Hematopoietic multipotent progenitor cell treated with erythropoietin and hydrocortisone succinate and interleukin-3 and kit ligand, for 17 days (in vitro differentiated cells): ENCODE measurements at regions not wholly inside any gene's neighbourhood (a gene's known extent, or its start where the extent isn't known, plus 50 kb on each side); places are given as distances from the start of the nearest gene placed in this dataset.
"Not testable (repeated sequence)": the region's sequence is repeated elsewhere in the genome, so short reads cannot be mapped to it uniquely, and the experiment has no call there.

Experiments
- DNase-seq: peaks from one replicate; pipeline ENCODE4 v3.0.0-alpha.2; 2015; ENCODE audit warnings: low spot score

GRCh38 chr5:6273749-6274148 lies 104.6 kb downstream of the MED10 start:
- no peak for DNase-seq

GRCh38 chr5:6273090-6273735 lies 105.1 kb downstream of the MED10 start:
- no peak for DNase-seq

- no peak for DNase-seq
These were observed 108.4 kb downstream of the MED10 start for GRCh38 chr5:6269925-6270324.

- no peak for DNase-seq
These were observed 111.6 kb downstream of the MED10 start for GRCh38 chr5:6266671-6267197.

- no peak for DNase-seq
These were observed 114.0 kb downstream of the MED10 start for GRCh38 chr5:6264394-6264793.

GRCh38 chr5:6262651-6263363 lies 115.5 kb downstream of the MED10 start:
- no peak for DNase-seq

- DNase-seq: no peak
These were observed 116.7 kb downstream of the MED10 start for GRCh38 chr5:6261668-6262067.

- no peak for DNase-seq
These were observed 117.1 kb downstream of the MED10 start for GRCh38 chr5:6261256-6261655.

- DNase-seq: no peak
These were observed 117.5 kb downstream of the MED10 start for GRCh38 chr5:6260846-6261245.

GRCh38 chr5:6256901-6257300 lies 121.4 kb downstream of the MED10 start:
- no peak for DNase-seq

- DNase-seq: no peak
These were observed 122.4 kb downstream of the MED10 start for GRCh38 chr5:6255956-6256355.

- no peak for DNase-seq
These were observed 124.5 kb downstream of the MED10 start for GRCh38 chr5:6253846-6254245.

- DNase-seq: no peak
These were observed 125.1 kb downstream of the MED10 start for GRCh38 chr5:6253281-6253680.

- DNase-seq: no peak
These were observed 125.8 kb downstream of the MED10 start for GRCh38 chr5:6252581-6252980.

- no peak for DNase-seq
These were observed 126.7 kb downstream of the MED10 start for GRCh38 chr5:6251565-6252102.

GRCh38 chr5:6250121-6250520 lies 128.2 kb downstream of the MED10 start:
- DNase-seq: no peak

GRCh38 chr5:6248132-6248531 lies 130.2 kb downstream of the MED10 start:
- no peak for DNase-seq

GRCh38 chr5:6246820-6247437 lies 131.4 kb downstream of the MED10 start:
- DNase-seq: no peak

- no peak for DNase-seq
These were observed 134.0 kb downstream of the MED10 start for GRCh38 chr5:6244339-6244714.

GRCh38 chr5:6243706-6244338 lies 134.5 kb downstream of the MED10 start:
- no peak for DNase-seq

GRCh38 chr5:6241056-6241455 lies 137.3 kb downstream of the MED10 start:
- DNase-seq: not testable (repeated sequence)

GRCh38 chr5:6236858-6237481 lies 141.4 kb downstream of the MED10 start:
- DNase-seq: no peak
